HG03097 (cell line): ENCODE measurements at regions not wholly inside any gene's neighbourhood (a gene's known extent, or its start where the extent isn't known, plus 50 kb on each side); places are given as distances from the start of the nearest gene placed in this dataset.
"Not testable (repeated sequence)": the region's sequence is repeated elsewhere in the genome, so short reads cannot be mapped to it uniquely, and the experiment has no call there.

Experiments used
- ATAC-seq: cut with Tn5 transposase; IDR thresholded peaks from one replicate; pipeline ENCODE4 v1.9.1; 2021; ENCODE audit not compliant: unreplicated experiment, low FRiP score

GRCh38 chr10:63901881-63902280 lies 380.7 kb downstream of the REEP3 start:
- no peak for ATAC-seq

GRCh38 chr10:63910806-63911205 lies 389.6 kb downstream of the REEP3 start:
- ATAC-seq, result no peak

GRCh38 chr10:63915240-63915639 lies 394.0 kb downstream of the REEP3 start:
- no peak for ATAC-seq

GRCh38 chr10:63917363-63917762 lies 396.2 kb downstream of the REEP3 start:
- no peak for ATAC-seq

GRCh38 chr10:63919575-63920279 lies 398.5 kb downstream of the REEP3 start:
- no peak for ATAC-seq

- no peak for ATAC-seq
Measured at GRCh38 chr10:63920926-63921325, 399.7 kb downstream of the REEP3 start.

- no peak for ATAC-seq
Measured at GRCh38 chr10:63921908-63922467, 400.8 kb downstream of the REEP3 start.

- ATAC-seq, result no peak
Measured at GRCh38 chr10:63922468-63923284, 401.5 kb downstream of the REEP3 start.

GRCh38 chr10:63929831-63930467 lies 408.7 kb downstream of the REEP3 start:
- no peak for ATAC-seq

GRCh38 chr10:63930584-63930983 lies 409.4 kb downstream of the REEP3 start:
- no peak for ATAC-seq

- ATAC-seq, result no peak
Measured at GRCh38 chr10:63935705-63936104, 414.5 kb downstream of the REEP3 start.

- ATAC-seq, result no peak
Measured at GRCh38 chr10:63940277-63940922, 419.2 kb downstream of the REEP3 start.

GRCh38 chr10:63964406-63964805 lies 443.2 kb downstream of the REEP3 start:
- no peak for ATAC-seq

GRCh38 chr10:63965846-63966245 lies 444.6 kb downstream of the REEP3 start:
- no peak for ATAC-seq

GRCh38 chr10:63972949-63973827 lies 452.0 kb downstream of the REEP3 start:
- ATAC-seq, result no peak

GRCh38 chr10:63976538-63976937 lies 455.3 kb downstream of the REEP3 start:
- peak; percentile 86 for ATAC-seq

- ATAC-seq, result peak; percentile 74
Measured at GRCh38 chr10:63977329-63977923, 456.2 kb downstream of the REEP3 start.

- not testable (repeated sequence) for ATAC-seq
Measured at GRCh38 chr10:63980870-63981269, 459.7 kb downstream of the REEP3 start.

GRCh38 chr10:63984061-63984460 lies 462.9 kb downstream of the REEP3 start:
- not testable (repeated sequence) for ATAC-seq
